ENCODE measurements at regions not wholly inside any gene's neighbourhood (a gene's known extent, or its start where the extent isn't known, plus 50 kb on each side); places are given as distances from the start of the nearest gene placed in this dataset.
"Not testable (repeated sequence)": the region's sequence is repeated elsewhere in the genome, so short reads cannot be mapped to it uniquely, and the experiment has no call there.

DNA sequence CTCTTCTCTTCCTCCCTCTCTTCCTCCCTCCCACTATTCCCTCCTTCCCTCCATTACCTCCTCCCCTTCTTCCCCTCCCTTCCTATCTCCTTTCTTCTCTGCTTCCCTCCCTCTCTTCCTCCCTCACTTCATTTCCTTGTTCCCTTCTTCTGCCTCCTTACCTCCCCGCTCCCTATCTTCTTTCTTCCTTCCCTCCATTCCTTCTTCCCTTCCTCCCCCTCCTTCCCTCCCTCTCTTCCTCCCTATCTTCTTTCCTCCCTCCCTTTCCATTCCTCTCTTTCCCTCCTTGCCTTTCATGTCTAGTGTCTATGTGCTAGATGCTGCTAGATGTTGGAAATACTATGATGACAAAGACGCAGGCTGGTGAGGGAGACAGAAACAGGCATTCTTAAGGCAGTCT, 246.0 kb downstream of the TDRD15 start:
- no peak for ATAC-seq (ENCODE audit: low FRiP score)
- TF ChIP-seq, protein P1, sequence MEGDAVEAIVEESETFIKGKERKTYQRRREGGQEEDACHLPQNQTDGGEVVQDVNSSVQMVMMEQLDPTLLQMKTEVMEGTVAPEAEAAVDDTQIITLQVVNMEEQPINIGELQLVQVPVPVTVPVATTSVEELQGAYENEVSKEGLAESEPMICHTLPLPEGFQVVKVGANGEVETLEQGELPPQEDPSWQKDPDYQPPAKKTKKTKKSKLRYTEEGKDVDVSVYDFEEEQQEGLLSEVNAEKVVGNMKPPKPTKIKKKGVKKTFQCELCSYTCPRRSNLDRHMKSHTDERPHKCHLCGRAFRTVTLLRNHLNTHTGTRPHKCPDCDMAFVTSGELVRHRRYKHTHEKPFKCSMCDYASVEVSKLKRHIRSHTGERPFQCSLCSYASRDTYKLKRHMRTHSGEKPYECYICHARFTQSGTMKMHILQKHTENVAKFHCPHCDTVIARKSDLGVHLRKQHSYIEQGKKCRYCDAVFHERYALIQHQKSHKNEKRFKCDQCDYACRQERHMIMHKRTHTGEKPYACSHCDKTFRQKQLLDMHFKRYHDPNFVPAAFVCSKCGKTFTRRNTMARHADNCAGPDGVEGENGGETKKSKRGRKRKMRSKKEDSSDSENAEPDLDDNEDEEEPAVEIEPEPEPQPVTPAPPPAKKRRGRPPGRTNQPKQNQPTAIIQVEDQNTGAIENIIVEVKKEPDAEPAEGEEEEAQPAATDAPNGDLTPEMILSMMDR (IDR thresholded peaks at IDR 0.05): no peak

DNA sequence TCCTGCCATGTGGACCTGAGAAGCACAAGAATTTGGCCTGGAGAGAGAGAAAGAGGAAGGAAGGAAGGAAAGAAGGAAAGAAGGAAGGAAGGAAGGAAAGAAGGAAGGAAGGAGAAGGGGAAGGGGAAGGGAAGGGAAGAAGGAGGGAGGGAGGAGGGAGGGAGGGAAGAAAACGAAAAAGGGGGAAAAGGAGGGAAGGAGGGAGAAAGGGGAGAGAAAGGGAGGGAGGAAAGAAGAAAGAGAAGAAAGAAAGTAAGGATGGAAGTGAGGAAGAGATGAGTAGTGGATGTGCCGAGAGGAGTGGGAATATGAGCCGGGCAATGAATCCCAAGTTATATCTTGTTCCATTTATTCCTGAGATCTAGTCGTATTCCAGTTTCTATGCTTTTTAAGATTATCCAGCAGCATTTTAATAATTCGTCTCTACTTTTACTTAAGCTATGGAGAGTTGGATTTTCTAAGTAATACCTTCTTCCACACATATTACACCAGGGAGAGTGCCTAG, 247.8 kb downstream of the TDRD15 start:
- TF ChIP-seq, protein P1 (IDR thresholded peaks at IDR 0.05): no peak
- ATAC-seq (ENCODE audit: low FRiP score) (no peak), DNase-seq (ENCODE audit: low spot score) (no peak)

More for the DNA sequence above, 246.0 kb downstream of the TDRD15 start:
- no peak for DNase-seq (ENCODE audit: low spot score)

DNA sequence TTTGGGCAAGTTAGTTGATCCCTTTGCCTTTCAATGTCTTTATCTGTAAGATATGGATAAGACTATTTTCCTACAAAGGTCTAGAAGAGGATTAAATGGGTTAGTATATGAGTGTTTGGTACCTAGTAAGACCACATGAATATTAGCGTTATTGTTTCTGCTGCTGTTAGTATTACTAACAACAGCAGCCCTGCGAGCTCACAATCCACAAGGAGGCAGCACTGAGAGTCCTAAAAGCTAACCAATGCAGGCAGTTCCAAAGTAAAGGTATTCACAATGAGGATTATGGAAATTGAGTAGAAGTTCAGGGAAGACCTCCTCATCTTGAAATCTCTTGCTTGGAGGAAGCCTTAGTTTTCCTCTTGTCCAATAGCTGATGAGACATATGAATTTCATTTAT, 248.9 kb downstream of the TDRD15 start:
- no peak for DNase-seq (ENCODE audit: low spot score)
- ATAC-seq (ENCODE audit: low FRiP score): no peak
- TF ChIP-seq, protein P1 (IDR thresholded peaks at IDR 0.05): no peak

DNA sequence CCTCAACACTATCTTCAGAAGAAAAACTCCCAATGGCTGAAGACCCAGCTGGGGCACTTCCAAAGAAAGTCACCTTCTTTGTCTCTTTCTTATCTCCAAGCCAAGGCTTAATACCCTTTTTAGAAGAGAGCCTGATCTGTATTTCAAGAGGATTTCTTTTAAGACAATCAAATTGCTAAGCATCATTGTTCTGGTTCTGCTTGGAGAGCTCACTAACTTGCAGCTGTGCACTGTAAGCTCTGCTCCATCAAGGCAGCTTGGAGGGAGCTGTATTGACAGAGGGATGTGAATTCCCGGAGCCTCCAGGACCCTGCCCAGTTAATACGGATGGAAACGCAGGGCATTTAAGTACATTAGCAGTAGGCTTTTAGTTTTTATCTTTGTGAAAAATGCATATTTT, 253.1 kb downstream of the TDRD15 start:
- no peak for DNase-seq (ENCODE audit: low spot score)
- TF ChIP-seq, protein P1 (IDR thresholded peaks at IDR 0.05): no peak
- ATAC-seq (ENCODE audit: low FRiP score): no peak

DNA sequence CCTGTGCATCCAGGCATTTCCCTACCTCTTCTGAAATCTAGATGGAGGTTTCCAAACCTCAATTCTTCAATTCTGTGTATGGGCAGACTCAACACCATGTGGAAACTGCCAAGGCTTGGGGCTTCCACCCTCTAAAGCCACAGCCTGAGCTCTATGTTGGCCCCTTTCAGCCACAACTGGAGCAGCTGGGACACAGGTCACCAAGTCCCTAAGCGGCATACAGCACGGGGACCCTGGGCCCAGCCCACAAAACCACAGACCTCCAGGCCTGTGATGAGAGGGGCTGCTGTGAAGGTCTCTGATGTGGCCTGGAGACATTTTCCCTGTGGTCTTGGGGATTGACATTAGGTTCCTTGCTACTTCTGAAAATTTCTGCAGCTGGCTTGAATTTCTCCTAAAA, 255.4 kb downstream of the TDRD15 start:
- TF ChIP-seq, protein P1 (IDR thresholded peaks at IDR 0.05): no peak
- ATAC-seq (ENCODE audit: low FRiP score) (no peak), DNase-seq (ENCODE audit: low spot score) (no peak)

DNA sequence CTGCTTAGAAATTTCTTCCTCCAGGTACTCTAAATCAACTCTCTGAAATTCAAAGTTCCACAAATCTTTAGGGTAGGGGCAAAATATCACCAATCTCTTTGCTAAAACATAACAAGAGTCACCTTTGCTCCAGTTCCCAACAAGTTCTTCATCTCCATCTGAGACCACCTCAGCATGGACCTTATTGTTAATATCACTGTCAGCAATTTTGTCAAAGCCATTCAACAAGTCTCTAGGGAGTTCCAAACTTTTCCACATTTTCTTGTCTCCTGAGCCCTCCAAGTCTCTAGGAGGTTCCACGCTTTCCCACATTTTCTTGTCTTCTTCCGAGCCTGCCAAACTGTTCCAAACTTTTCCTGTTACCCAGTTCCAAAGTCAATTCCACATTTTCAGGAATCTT, 255.9 kb downstream of the TDRD15 start:
- not testable (repeated sequence) for ATAC-seq (ENCODE audit: low FRiP score); DNase-seq (ENCODE audit: low spot score)

DNA sequence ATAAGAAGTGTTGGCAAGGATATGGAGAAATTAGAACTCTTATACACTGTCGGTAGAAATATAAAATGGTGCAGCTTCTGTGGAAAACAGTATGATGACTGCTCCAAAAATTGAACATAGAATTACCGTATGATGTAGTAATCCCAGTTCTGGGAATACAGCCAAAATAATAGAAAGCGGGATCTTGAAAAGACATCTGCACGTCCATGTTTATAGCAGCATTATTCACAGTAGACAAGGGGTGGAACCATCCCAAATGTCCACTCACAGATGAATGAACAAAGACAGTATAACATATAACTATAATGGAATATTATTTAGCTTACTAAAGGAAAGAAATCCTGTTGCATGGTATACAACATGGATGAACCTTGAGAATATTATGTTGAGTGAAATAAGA, 257.7 kb downstream of the TDRD15 start:
- TF ChIP-seq, protein P1 (IDR thresholded peaks at IDR 0.05): no peak
- no peak for DNase-seq (ENCODE audit: low spot score)
- no peak for ATAC-seq (ENCODE audit: low FRiP score)

Data from omental fat pad (tissue), 3 donors.